HCT116 (cell line): ENCODE measurements at regions not wholly inside any gene's neighbourhood (a gene's known extent, or its start where the extent isn't known, plus 50 kb on each side); places are given as distances from the start of the nearest gene placed in this dataset.

Experiments used
- CTCF ChIP-seq, 3 experiments: fragments of 200-600 bp in 1 of 3; sonication (generic) in 1 of 3; IDR thresholded peaks in 2 of 3; conservative IDR thresholded peaks in 1 of 3; 2 replicates each; pipeline ENCODE4 v1.5.1; 2012 to 2017; ENCODE audit warnings: low read depth in 2 of 3, low read length in 2 of 3, antibody characterized with exemption in 1 of 3, borderline replicate concordance in 1 of 3, control low read depth in 1 of 3, mild to moderate bottlenecking in 1 of 3, mixed read lengths in 1 of 3, mixed run types in 1 of 3, moderate library complexity in 1 of 3; ENCODE audit not compliant: insufficient read depth in 1 of 3
- EZH2phosphoT487 ChIP-seq: fragments of 200-600 bp; IDR thresholded peaks from 2 replicates; pipeline ENCODE4 v1.6.1; 2018; ENCODE audit warnings: antibody characterized with exemption, borderline replicate concordance
- FOSL1 ChIP-seq: IDR thresholded peaks from 2 replicates; pipeline ENCODE4 v1.6.1; 2012; ENCODE audit warnings: low read depth
- RAD21 ChIP-seq: IDR thresholded peaks from 2 replicates; pipeline ENCODE4 v1.6.1; 2012; ENCODE audit warnings: low read depth, mild to moderate bottlenecking
- SP1 ChIP-seq: IDR thresholded peaks from 2 replicates; pipeline ENCODE4 v1.6.1; 2012; ENCODE audit warnings: low read depth
- YY1 ChIP-seq: IDR thresholded peaks from 2 replicates; pipeline ENCODE4 v1.6.1; 2011; ENCODE audit warnings: low read length, low read depth, moderate library complexity, mild to moderate bottlenecking; ENCODE audit not compliant: insufficient replicate concordance; ENCODE audit errors: extremely low read depth
- ZFX ChIP-seq: fragments of 450-650 bp; IDR thresholded peaks from 2 replicates; pipeline ENCODE4 v1.6.1; 2017

DNA sequence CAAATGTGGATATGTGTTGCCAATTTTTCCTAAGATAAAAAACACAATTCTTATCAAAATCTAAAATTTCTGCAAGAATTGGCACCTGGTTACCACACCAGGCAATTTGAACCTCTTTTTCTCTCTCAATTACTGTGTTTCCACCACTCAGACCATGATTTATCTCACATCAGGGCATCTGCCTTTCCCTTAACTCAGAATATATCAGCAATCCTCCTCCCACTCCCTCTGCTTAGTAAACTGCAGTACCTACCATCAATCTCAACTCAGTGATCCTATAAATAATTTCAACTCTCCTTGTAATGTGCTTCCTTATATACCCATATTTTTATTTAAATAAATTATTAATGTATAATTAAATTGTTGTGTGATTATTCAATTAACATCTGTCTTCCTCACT is 212.3 kb upstream of the PCDH15 start:
- no peak for TF ChIP-seq CTCF (IDR thresholded peaks at IDR 0.05 in 2 of 3, conservative IDR thresholded peaks at IDR 0.05 in 1 of 3; ENCODE audit: borderline replicate concordance in 1 of 3, insufficient read depth in 1 of 3, low read depth in 2 of 3, low read length in 2 of 3)
- no peak for TF ChIP-seq ZFX
- TF ChIP-seq EZH2phosphoT487, result no peak
- TF ChIP-seq RAD21, result no peak
- TF ChIP-seq YY1, result no peak
- no peak for TF ChIP-seq FOSL1
- no peak for TF ChIP-seq SP1
